ENCODE measurements at regions not wholly inside any gene's neighbourhood (a gene's known extent, or its start where the extent isn't known, plus 50 kb on each side); places are given as distances from the start of the nearest gene placed in this dataset.

- ATAC-seq (peak; percentile 74), DNase-seq (no peak)
Measured at GRCh38 chr6:6863970-6864639, 243.7 kb upstream of the RREB1 start.

GRCh38 chr6:6865611-6866010, 242.2 kb upstream of the RREB1 start:
- Histone ChIP-seq H3K36me3 (ENCODE audit: low read depth) (no peaks in the 10 kb centered on the region), H3K4me1 (ENCODE audit: low read depth) (peaks cover 3% of the 10 kb centered on the region), H3K4me3 (no peak overlapping the region), H3K9me3 (no peaks in the 10 kb centered on the region)
- ATAC-seq (no peak), DNase-seq (no peak)
- TF ChIP-seq CTCF (IDR thresholded peaks at IDR 0.05): no peak
- intact Hi-C loops (cut with DNase I, micrococcal nuclease): no loop called here

More at GRCh38 chr6:6863970-6864639, 243.7 kb upstream of the RREB1 start:
- Histone ChIP-seq H3K4me3 (no peak overlapping the region), H3K9me3 (no peaks in the 10 kb centered on the region), H3K36me3 (ENCODE audit: low read depth) (no peaks in the 10 kb centered on the region), H3K4me1 (ENCODE audit: low read depth) (peaks cover 3% of the 10 kb centered on the region)
- intact Hi-C loops (cut with DNase I, micrococcal nuclease): no loop called here
- no peak for TF ChIP-seq CTCF (IDR thresholded peaks at IDR 0.05)

- ATAC-seq (no peak), DNase-seq (no peak)
- intact Hi-C loops (cut with DNase I, micrococcal nuclease): no loop called here
- H3K9me3 ChIP-seq: no peaks in the 10 kb centered on the region
- H3K4me3 ChIP-seq: no peak overlapping the region
- no peaks in the 10 kb centered on the region for H3K36me3 ChIP-seq (ENCODE audit: low read depth)
- peaks cover 3% of the 10 kb centered on the region for H3K4me1 ChIP-seq (ENCODE audit: low read depth)
- no peak for TF ChIP-seq CTCF (IDR thresholded peaks at IDR 0.05)
Measured at GRCh38 chr6:6866656-6867403, 240.9 kb upstream of the RREB1 start.

- Histone ChIP-seq H3K4me1 (ENCODE audit: low read depth) (peaks cover 3% of the 10 kb centered on the region), H3K36me3 (ENCODE audit: low read depth) (no peaks in the 10 kb centered on the region), H3K4me3 (no peak overlapping the region), H3K9me3 (no peaks in the 10 kb centered on the region)
- no peak for TF ChIP-seq CTCF (IDR thresholded peaks at IDR 0.05)
- intact Hi-C loops (cut with DNase I, micrococcal nuclease): no loop called here
- ATAC-seq: no peak
- no peak for DNase-seq
Measured at GRCh38 chr6:6867404-6867799, 240.4 kb upstream of the RREB1 start.

GRCh38 chr6:6869094-6869493, 238.7 kb upstream of the RREB1 start:
- TF ChIP-seq CTCF (IDR thresholded peaks at IDR 0.05): no peak
- H3K4me1 ChIP-seq (ENCODE audit: low read depth): peaks cover 3% of the 10 kb centered on the region
- H3K36me3 ChIP-seq (ENCODE audit: low read depth): no peaks in the 10 kb centered on the region
- H3K9me3 ChIP-seq: no peaks in the 10 kb centered on the region
- intact Hi-C loops (cut with DNase I, micrococcal nuclease): no loop called here
- no peak overlapping the region for H3K4me3 ChIP-seq
- DNase-seq: no peak
- no peak for ATAC-seq
